GM12865 (cell line): ENCODE measurements at regions not wholly inside any gene's neighbourhood (a gene's known extent, or its start where the extent isn't known, plus 50 kb on each side); places are given as distances from the start of the nearest gene placed in this dataset.

Experiments
- DNase-seq: peaks from one replicate; pipeline ENCODE4 v3.0.0; 2010; ENCODE audit warnings: low read depth
- H3K4me3 ChIP-seq: 2 replicates; pipeline ENCODE4 v1.5.1; 2011; ENCODE audit warnings: mild to moderate bottlenecking, low read depth, low read length, control low read depth
- TF ChIP-seq, protein P1 (sequence below): IDR thresholded peaks from 2 replicates; pipeline ENCODE4 v1.5.1; 2011; ENCODE audit warnings: low read length, control low read depth, low read depth, inconsistent platforms; ENCODE audit not compliant: insufficient read depth; ENCODE audit errors: missing control alignments

DNA sequence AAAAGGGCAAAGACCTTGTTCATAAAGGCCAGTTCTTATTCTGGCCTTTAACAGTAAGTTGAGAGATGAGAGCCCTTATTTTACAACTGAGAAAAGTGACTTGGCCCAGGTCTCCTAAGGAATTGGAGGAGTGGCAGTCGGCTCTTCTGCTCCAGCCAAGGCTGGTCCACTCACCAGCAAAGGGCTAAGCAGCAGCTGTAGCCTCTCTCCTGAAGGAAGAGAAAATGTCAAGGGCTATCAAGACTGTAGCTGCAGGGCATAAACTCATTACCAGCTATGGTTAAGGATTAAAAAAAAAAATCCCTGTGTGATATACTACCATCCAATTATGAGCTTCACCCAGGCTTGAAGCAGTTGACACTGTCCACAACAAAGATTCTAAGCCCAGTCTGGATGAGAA, 138.6 kb upstream of the RAD23B start:
- TF ChIP-seq, protein P1, sequence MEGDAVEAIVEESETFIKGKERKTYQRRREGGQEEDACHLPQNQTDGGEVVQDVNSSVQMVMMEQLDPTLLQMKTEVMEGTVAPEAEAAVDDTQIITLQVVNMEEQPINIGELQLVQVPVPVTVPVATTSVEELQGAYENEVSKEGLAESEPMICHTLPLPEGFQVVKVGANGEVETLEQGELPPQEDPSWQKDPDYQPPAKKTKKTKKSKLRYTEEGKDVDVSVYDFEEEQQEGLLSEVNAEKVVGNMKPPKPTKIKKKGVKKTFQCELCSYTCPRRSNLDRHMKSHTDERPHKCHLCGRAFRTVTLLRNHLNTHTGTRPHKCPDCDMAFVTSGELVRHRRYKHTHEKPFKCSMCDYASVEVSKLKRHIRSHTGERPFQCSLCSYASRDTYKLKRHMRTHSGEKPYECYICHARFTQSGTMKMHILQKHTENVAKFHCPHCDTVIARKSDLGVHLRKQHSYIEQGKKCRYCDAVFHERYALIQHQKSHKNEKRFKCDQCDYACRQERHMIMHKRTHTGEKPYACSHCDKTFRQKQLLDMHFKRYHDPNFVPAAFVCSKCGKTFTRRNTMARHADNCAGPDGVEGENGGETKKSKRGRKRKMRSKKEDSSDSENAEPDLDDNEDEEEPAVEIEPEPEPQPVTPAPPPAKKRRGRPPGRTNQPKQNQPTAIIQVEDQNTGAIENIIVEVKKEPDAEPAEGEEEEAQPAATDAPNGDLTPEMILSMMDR = no peak
- DNase-seq = no peak
- H3K4me3 ChIP-seq = no peak overlapping the region

DNA sequence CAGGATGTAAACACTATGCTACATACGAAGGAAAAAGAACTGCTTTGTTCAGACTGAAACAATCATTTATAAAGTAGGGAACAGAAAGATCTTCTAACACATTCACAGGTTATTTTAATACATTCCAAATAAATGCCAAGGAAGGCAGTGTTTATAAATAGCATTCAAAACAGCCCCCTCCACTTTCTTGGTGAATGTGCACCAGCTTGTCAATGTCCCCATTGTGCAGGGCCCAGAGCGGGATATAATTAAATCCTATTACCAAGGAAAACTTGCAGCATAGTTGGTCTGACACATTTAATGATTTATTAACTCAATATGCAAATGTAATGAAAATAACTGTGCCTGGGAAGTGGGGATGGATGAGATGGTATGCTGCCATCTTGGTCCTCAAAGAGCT, 135.9 kb upstream of the RAD23B start:
- no peak overlapping the region for H3K4me3 ChIP-seq
- TF ChIP-seq, protein P1 = no peak
- no peak for DNase-seq

- H3K4me3 ChIP-seq = no peak overlapping the region
- DNase-seq = no peak
- TF ChIP-seq, protein P1 = no peak
Observed at GRCh38 chr9:107148216-107148615, 134.9 kb upstream of the RAD23B start.

DNA sequence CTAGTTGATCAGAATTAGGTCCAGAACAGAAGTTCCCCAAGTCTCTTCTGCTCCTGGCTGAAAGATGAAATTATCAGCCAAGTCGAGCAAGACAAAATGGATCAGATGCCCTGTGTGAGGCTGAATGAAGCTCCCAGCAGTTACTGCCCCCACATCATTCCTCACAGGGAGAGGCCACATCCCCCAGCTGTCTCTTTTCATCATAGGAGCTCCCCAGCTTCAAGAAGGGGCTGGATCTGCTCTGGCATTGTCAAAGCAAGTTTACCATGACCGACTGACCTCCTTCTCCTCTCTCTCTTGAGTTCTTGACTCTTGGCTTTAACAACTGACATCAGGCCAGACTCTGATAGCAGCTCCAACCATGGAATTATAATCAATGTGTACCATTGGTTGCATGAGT, 133.3 kb upstream of the RAD23B start:
- no peak overlapping the region for H3K4me3 ChIP-seq
- no peak for DNase-seq
- TF ChIP-seq, protein P1 = no peak

DNA sequence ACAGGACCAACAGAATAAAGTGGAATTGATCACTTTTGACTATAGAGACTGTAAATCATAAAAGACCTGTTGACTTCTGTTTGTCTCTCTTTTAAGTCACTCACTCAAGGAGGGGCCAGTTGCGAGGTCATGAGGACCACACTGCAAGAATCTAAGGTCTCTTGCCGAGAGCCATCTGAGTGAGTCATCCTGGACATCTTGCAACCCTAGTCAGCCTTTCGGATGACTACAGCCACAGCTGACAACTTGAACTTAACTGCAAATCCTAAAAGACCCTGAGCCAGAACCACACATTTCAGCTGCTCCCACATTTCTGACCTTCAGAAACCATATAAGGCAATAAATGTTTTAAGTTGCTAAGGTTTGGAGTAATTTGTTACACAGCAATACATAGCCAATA, 129.7 kb upstream of the RAD23B start:
- H3K4me3 ChIP-seq = no peak overlapping the region
- TF ChIP-seq, protein P1 = no peak
- no peak for DNase-seq

- TF ChIP-seq, protein P1 = no peak
- DNase-seq = no peak
- no peak overlapping the region for H3K4me3 ChIP-seq
Observed at GRCh38 chr9:107154291-107154690, 128.8 kb upstream of the RAD23B start.

DNA sequence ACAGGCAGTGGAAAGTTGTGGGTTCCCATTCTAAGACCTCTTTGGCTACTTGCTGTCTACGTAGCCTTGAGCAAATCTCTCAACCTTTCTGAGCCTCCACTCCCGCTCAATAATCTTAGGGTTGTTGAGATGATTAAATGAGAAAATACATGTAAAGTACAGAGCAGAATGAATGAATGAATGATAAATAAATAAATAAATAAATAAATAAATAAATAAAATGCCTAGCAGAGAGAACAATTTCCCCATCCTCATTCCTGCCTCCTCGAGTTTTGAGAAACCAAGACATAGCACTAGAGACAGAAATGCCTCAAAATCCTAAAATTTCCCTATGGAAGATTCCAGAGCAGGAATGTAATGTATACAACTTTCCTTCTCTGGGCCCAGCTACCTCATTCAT, 128.3 kb upstream of the RAD23B start:
- no peak overlapping the region for H3K4me3 ChIP-seq
- no peak for DNase-seq
- TF ChIP-seq, protein P1 = no peak
